ENCODE measurements at regions not wholly inside any gene's neighbourhood (a gene's known extent, or its start where the extent isn't known, plus 50 kb on each side); places are given as distances from the start of the nearest gene placed in this dataset.

DNA sequence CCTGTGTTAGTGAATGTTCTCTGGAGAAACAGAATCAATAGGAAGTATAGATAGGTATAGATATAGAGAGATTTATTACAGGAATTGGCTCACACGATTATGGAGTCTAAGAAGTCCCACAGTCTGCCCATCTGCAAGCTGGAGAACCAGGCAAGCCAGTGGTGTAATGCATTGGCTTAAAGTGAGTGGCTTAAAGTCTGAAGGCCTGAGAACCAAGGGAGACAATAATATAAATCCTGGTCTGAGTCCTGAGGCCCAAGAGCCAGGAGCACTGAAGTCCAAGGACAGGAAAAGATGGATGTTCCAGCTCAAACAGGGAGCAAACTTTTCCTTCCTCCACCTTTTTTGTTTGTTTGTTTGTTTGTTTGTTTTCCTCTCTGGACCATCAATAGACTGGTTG, 131.2 kb upstream of the LRFN2 start:
- no peak for TF ChIP-seq CTCF (IDR thresholded peaks at IDR 0.05)
- TF ChIP-seq POLR2A (IDR thresholded peaks at IDR 0.05) = no peak

Measured in right lobe of liver (tissue), 4 donors.